Fibroblast of lung (primary cell): ENCODE measurements at regions not wholly inside any gene's neighbourhood (a gene's known extent, or its start where the extent isn't known, plus 50 kb on each side); places are given as distances from the start of the nearest gene placed in this dataset.

Experiments
- DNase-seq, 2 donors: peaks; one replicate each; pipeline versions ENCODE4 v3.0.0 to v3.0.0-alpha.2; 2010; ENCODE audit warnings: low read depth in 2 of 2
- H2AFZ ChIP-seq: 2 replicates; pipeline ENCODE4 v1.5.1; 2012; ENCODE audit warnings: low read length, control low read depth, inconsistent platforms
- H3K27ac ChIP-seq: 2 replicates; pipeline ENCODE4 v1.5.1; 2011; ENCODE audit warnings: low read length, control low read depth; ENCODE audit not compliant: insufficient read depth
- H3K27me3 ChIP-seq: 2 replicates; pipeline ENCODE4 v1.5.1; 2011; ENCODE audit warnings: mild to moderate bottlenecking, low read length; ENCODE audit not compliant: control insufficient read depth, insufficient read depth
- H3K36me3 ChIP-seq: 2 replicates; pipeline ENCODE4 v1.5.1; 2011; ENCODE audit warnings: low read length; ENCODE audit not compliant: control insufficient read depth, insufficient read depth
- H3K4me1 ChIP-seq: 2 replicates; pipeline ENCODE4 v1.5.1; 2011; ENCODE audit warnings: low read length; ENCODE audit not compliant: control insufficient read depth, insufficient read depth; ENCODE audit errors: extremely low read depth
- H3K4me2 ChIP-seq: 2 replicates; pipeline ENCODE4 v1.5.1; 2011; ENCODE audit warnings: low read length, control low read depth; ENCODE audit not compliant: insufficient read depth; ENCODE audit errors: extremely low read depth
- H3K4me3 ChIP-seq, 4 experiments: fragments of 200-600 bp in 1 of 4; sonication (generic) in 1 of 4; replicated peaks in 1 of 4; 2 replicates each; pipeline ENCODE4 v1.5.1; 2011 to 2016; ENCODE audit warnings: low read length in 4 of 4, low read depth in 3 of 4, mild to moderate bottlenecking in 3 of 4, control low read depth in 2 of 4, inconsistent platforms in 1 of 4, mixed read lengths in 1 of 4; ENCODE audit not compliant: insufficient read depth in 1 of 4; ENCODE audit errors: control extremely low read depth in 1 of 4
- H3K79me2 ChIP-seq: 2 replicates; pipeline ENCODE4 v1.5.1; 2012; ENCODE audit warnings: mild to moderate bottlenecking, low read length, inconsistent platforms; ENCODE audit not compliant: control insufficient read depth, insufficient read depth
- H3K9ac ChIP-seq: 2 replicates; pipeline ENCODE4 v1.5.1; 2011; ENCODE audit warnings: mild to moderate bottlenecking, low read length, control low read depth; ENCODE audit not compliant: insufficient read depth
- H3K9me3 ChIP-seq: 2 replicates; pipeline ENCODE4 v1.5.1; 2012; ENCODE audit warnings: low read depth, low read length; ENCODE audit not compliant: control insufficient read depth, insufficient read depth
- H4K20me1 ChIP-seq: 2 replicates; pipeline ENCODE4 v1.5.1; 2011; ENCODE audit warnings: low read length; ENCODE audit not compliant: control insufficient read depth, insufficient read depth; ENCODE audit errors: extremely low read depth
- CTCF ChIP-seq, 2 donors: IDR thresholded peaks in 1 of 2; conservative IDR thresholded peaks in 1 of 2; 1 replicate in 1 of 2; 2 replicates in 1 of 2; pipeline ENCODE4 v1.5.1; 2011 to 2012; ENCODE audit warnings: low read length in 2 of 2, control low read depth in 1 of 2, inconsistent platforms in 1 of 2, low read depth in 1 of 2, mild to moderate bottlenecking in 1 of 2
- EZH2 ChIP-seq: IDR thresholded peaks from 2 replicates; pipeline ENCODE4 v1.5.1; 2012; ENCODE audit warnings: low read length, control low read depth, mild to moderate bottlenecking; ENCODE audit errors: missing control alignments

DNA sequence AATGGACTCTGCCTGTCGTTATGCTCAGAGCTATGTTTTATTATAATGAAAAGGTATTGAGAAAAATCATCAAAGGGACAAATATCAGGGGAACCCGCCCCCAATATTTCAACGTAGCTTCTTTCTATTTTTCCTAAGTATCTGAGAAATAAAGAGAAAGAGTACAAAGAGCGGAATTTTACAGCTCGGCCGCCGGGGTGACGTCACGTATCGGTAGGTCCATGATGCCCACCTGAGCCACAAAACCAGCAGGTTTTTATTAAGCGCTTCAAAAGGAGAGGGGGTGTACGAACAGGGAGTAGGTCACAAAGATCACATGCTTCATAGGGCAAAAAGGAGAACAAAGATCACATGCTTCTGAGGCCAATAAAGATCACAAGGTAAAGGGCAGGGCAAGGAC is 281.6 kb upstream of the POM121L12 start:
- H4K20me1 ChIP-seq: no peaks in the 10 kb centered on the region
- TF ChIP-seq CTCF (conservative IDR thresholded peaks at IDR 0.05 in 1 of 2, IDR thresholded peaks at IDR 0.05 in 1 of 2; ENCODE audit: low read depth in 1 of 2, low read length in 2 of 2) (no peak), EZH2 (no peak)
- no peak overlapping the region for H3K9ac ChIP-seq
- no peaks in the 10 kb centered on the region for H3K36me3 ChIP-seq
- DNase-seq: no peak
- H2AFZ ChIP-seq: no peak overlapping the region
- no peaks in the 10 kb centered on the region for H3K4me1 ChIP-seq
- H3K9me3 ChIP-seq: no peaks in the 10 kb centered on the region
- no peak overlapping the region for H3K4me3 ChIP-seq
- no peaks in the 10 kb centered on the region for H3K79me2 ChIP-seq
- H3K4me2 ChIP-seq: no peak overlapping the region
- H3K27me3 ChIP-seq: no peaks in the 10 kb centered on the region
- no peak overlapping the region for H3K27ac ChIP-seq

DNA sequence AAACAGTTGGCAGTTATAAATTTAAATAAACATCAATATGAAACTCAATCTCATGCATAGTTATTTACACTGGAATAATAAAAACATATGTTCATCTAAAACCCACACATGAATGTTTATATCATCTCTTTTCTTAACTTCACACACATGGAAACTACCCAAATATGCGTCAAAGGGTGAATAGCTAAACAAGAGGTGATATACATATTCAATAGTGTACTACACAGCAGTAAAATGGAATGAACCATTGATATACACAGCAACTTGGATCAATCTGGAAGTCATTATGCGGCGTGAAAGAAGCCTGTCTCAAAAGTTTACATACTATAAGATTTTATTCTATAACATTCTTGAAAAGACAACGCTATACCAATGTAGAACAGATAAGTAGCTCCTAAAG is 282.5 kb upstream of the POM121L12 start:
- Histone ChIP-seq H3K36me3 (no peaks in the 10 kb centered on the region), H3K27me3 (no peaks in the 10 kb centered on the region), H3K9me3 (no peaks in the 10 kb centered on the region), H3K27ac (no peak overlapping the region), H3K79me2 (no peaks in the 10 kb centered on the region), H3K4me2 (no peak overlapping the region), H2AFZ (no peak overlapping the region), H3K4me3 (no peak overlapping the region), H3K9ac (no peak overlapping the region), H4K20me1 (no peaks in the 10 kb centered on the region), H3K4me1 (no peaks in the 10 kb centered on the region)
- DNase-seq: no peak
- no peak for TF ChIP-seq EZH2
- no peak for TF ChIP-seq CTCF (conservative IDR thresholded peaks at IDR 0.05 in 1 of 2, IDR thresholded peaks at IDR 0.05 in 1 of 2; ENCODE audit: low read depth in 1 of 2, low read length in 2 of 2)

- DNase-seq: no peak
- Histone ChIP-seq H2AFZ (no peak overlapping the region), H3K9ac (no peak overlapping the region), H3K27ac (no peak overlapping the region), H4K20me1 (no peaks in the 10 kb centered on the region), H3K27me3 (no peaks in the 10 kb centered on the region), H3K4me1 (no peaks in the 10 kb centered on the region), H3K4me2 (no peak overlapping the region), H3K4me3 (no peak overlapping the region), H3K9me3 (no peaks in the 10 kb centered on the region), H3K36me3 (no peaks in the 10 kb centered on the region), H3K79me2 (no peaks in the 10 kb centered on the region)
- TF ChIP-seq EZH2 (no peak), CTCF (conservative IDR thresholded peaks at IDR 0.05 in 1 of 2, IDR thresholded peaks at IDR 0.05 in 1 of 2; ENCODE audit: low read depth in 1 of 2, low read length in 2 of 2) (no peak)
These were observed 285.6 kb upstream of the POM121L12 start for GRCh38 chr7:52749880-52750279.
